Upper lobe of right lung (tissue), 1 donor: ENCODE measurements at regions not wholly inside any gene's neighbourhood (a gene's known extent, or its start where the extent isn't known, plus 50 kb on each side); places are given as distances from the start of the nearest gene placed in this dataset.
A peak's percentile ranks its signal among the peaks of the same experiment; 100 is the strongest.

ENCODE experiments used
- ATAC-seq: fragments of 200-7000 bp; cut with Tn5 transposase; one replicate; pipeline ENCODE4 v1.9.1; 2020; ENCODE audit warnings: mild to moderate bottlenecking, moderate library complexity
- DNase-seq: peaks from one replicate; pipeline ENCODE4 v3.0.0-alpha.2; 2020
- H3K27ac ChIP-seq: fragments of 200-600 bp; one replicate; pipeline ENCODE4 v1.8.0; 2022
- H3K27me3 ChIP-seq: fragments of 200-600 bp; one replicate; pipeline ENCODE4 v1.8.0; 2022; ENCODE audit warnings: mild to moderate bottlenecking
- H3K36me3 ChIP-seq: fragments of 200-600 bp; one replicate; pipeline ENCODE4 v1.8.0; 2022
- H3K4me1 ChIP-seq: fragments of 200-600 bp; one replicate; pipeline ENCODE4 v1.8.0; 2022
- H3K4me3 ChIP-seq: fragments of 200-600 bp; one replicate; pipeline ENCODE4 v1.8.0; 2022; ENCODE audit warnings: mild to moderate bottlenecking
- H3K9me3 ChIP-seq: fragments of 200-600 bp; one replicate; pipeline ENCODE4 v1.8.0; 2022
- intact Hi-C: fragments of 100-400 bp; cut with DNase I; formaldehyde crosslinking; loops from one replicate; pipeline ENCODE4 v1.11.0; 2022
- TF ChIP-seq, protein P1 (sequence below): fragments of 200-600 bp; IDR thresholded peaks from one replicate; pipeline ENCODE4 v1.8.0; 2022; ENCODE audit warnings: antibody characterized with exemption
- donor health status: DM: no; HTN: yes; CAD: no; lungs with severe emphysema.

DNA sequence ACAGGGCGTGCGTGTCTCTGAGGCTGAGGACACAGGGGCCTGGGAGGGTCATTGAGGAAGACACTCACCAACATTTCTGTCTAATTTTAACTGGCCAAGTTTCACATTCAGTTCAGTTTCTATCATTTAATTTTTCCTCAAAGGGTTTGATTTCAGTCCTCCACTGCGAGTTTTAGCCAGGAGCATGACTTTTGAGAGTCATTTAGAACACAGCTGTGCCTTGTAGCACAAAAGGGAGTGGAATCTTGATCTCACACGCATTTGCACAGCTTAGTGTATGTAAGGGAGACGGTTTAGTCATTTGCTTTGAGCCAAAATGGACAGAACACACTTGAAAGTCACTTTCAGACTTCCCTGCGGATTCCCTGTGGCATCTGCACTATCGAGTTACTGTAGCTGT is 1090.8 kb downstream of the BCL11B start:
- no peak for DNase-seq
- ATAC-seq = no peak
- TF ChIP-seq, protein P1, sequence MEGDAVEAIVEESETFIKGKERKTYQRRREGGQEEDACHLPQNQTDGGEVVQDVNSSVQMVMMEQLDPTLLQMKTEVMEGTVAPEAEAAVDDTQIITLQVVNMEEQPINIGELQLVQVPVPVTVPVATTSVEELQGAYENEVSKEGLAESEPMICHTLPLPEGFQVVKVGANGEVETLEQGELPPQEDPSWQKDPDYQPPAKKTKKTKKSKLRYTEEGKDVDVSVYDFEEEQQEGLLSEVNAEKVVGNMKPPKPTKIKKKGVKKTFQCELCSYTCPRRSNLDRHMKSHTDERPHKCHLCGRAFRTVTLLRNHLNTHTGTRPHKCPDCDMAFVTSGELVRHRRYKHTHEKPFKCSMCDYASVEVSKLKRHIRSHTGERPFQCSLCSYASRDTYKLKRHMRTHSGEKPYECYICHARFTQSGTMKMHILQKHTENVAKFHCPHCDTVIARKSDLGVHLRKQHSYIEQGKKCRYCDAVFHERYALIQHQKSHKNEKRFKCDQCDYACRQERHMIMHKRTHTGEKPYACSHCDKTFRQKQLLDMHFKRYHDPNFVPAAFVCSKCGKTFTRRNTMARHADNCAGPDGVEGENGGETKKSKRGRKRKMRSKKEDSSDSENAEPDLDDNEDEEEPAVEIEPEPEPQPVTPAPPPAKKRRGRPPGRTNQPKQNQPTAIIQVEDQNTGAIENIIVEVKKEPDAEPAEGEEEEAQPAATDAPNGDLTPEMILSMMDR = no peak

DNA sequence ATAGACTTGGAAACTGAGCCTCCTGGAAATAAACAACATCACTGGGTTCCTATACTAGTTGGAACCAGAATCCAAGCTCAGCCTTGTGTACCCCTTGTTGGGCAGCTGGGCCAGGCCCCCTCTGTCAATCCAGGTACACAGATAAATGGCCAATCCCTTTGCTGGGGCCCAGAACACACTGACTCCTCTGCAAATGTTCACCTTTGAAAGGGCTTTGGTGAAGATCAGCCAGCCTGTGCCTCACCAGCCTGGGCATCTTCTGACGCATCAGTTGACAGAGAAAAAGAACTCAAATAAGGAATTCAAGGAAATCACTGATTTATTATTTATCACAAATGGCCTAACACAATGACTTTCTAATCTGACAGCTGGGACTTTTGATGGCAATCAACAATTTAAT is 1090.2 kb downstream of the BCL11B start:
- TF ChIP-seq, protein P1 = no peak

More for the DNA sequence above, 1090.8 kb downstream of the BCL11B start:
- Histone ChIP-seq H3K9me3 (no peaks in the 10 kb centered on the region), H3K4me1 (no peaks in the 10 kb centered on the region), H3K36me3 (no peaks in the 10 kb centered on the region), H3K27ac (no peak overlapping the region), H3K4me3 (no peak overlapping the region), H3K27me3 (no peaks in the 10 kb centered on the region)
- intact Hi-C loops = no loop called here

DNA sequence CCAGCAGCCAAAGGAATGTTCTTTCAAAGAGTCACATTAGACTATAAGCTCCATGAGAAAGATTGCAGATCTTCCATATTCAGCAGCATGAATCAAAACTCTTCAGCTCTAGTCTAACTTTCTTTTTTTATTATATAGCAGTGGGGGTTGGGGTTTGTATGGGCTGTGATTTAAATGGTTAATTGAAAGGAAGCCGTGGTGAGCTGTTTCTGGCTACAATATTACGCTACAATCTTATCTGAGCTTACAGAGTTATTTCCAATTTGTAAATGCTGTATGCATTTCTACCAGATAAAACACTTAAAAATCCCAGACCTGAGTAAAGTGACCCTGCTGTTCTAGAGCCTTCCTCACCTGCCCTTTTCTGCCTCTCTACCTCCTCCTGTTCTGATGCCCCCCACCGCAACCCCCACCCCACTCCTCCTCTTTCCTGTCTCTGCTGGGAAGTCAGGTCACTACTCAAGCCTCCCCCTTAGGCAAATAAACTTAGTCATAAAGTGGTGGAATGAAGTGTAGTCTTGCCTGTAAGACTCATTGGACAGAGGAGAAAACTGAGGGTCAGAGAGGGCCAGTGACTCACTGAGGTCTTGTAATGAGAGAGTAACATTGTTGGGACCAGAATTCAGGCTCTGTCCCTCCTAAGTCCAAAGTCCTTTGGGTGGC is 1089.5 kb downstream of the BCL11B start:
- ATAC-seq (peak; percentile 74), DNase-seq (no peak)
- H3K36me3 ChIP-seq = no peaks in the 10 kb centered on the region
- intact Hi-C loops = no loop called here
- no peaks in the 10 kb centered on the region for H3K27me3 ChIP-seq
- H3K9me3 ChIP-seq = no peaks in the 10 kb centered on the region
- no peaks in the 10 kb centered on the region for H3K4me1 ChIP-seq
- TF ChIP-seq, protein P1 = no peak
- no peak overlapping the region for H3K4me3 ChIP-seq
- H3K27ac ChIP-seq = no peak overlapping the region

More for the DNA sequence above, 1090.2 kb downstream of the BCL11B start:
- no peak overlapping the region for H3K27ac ChIP-seq
- DNase-seq (no peak), ATAC-seq (no peak)
- no peak overlapping the region for H3K4me3 ChIP-seq
- H3K9me3 ChIP-seq = no peaks in the 10 kb centered on the region
- H3K27me3 ChIP-seq = no peaks in the 10 kb centered on the region
- intact Hi-C loops = no loop called here
- no peaks in the 10 kb centered on the region for H3K4me1 ChIP-seq
- no peaks in the 10 kb centered on the region for H3K36me3 ChIP-seq

DNA sequence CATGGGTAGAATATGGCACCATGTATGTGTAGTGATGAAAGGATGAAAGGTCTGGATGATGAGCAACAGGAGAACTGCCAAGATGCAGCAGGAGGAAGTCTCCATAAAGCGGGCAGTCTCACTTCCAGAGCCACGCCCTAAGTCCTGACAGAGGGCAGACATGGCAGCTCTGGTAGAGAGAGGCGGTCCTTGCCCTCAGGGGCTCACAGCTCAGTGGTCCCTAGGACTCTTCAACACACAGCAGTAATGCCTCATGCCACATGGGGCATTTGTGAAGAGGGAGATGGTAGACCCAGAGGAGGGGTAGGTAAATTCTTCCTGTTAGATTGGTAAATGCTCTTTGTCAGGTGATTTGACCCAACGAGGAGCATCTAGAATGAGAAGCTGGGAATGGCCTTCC is 1088.4 kb downstream of the BCL11B start:
- Histone ChIP-seq H3K27ac (no peak overlapping the region), H3K36me3 (no peaks in the 10 kb centered on the region), H3K4me1 (no peaks in the 10 kb centered on the region), H3K27me3 (no peaks in the 10 kb centered on the region), H3K9me3 (no peaks in the 10 kb centered on the region), H3K4me3 (no peak overlapping the region)
- intact Hi-C loops = no loop called here
- no peak for DNase-seq
- no peak for ATAC-seq
- TF ChIP-seq, protein P1 = no peak

DNA sequence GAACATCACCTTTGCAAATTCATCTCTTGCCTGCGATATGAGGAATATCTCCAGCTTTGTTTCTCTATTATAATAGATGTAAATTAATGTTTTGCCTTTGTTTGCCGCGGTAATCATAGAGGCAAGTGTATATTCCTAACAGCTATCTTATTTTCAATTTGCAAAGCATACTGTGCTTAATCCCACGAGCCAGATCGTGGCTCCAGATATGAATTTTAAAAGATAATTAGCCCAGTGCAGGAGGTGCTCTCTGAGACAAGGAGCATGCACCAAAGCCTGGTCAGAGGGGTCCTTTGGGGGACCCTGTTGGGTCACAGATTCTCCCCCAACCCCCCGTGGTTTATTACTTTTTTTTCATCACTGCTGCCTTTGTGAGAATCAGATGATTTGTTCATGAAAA is 1087.5 kb downstream of the BCL11B start:
- intact Hi-C loops = no loop called here
- Histone ChIP-seq H3K4me1 (no peaks in the 10 kb centered on the region), H3K27ac (no peak overlapping the region), H3K9me3 (no peaks in the 10 kb centered on the region), H3K27me3 (no peaks in the 10 kb centered on the region), H3K4me3 (no peak overlapping the region), H3K36me3 (no peaks in the 10 kb centered on the region)
- ATAC-seq (no peak), DNase-seq (no peak)
- TF ChIP-seq, protein P1 = no peak

DNA sequence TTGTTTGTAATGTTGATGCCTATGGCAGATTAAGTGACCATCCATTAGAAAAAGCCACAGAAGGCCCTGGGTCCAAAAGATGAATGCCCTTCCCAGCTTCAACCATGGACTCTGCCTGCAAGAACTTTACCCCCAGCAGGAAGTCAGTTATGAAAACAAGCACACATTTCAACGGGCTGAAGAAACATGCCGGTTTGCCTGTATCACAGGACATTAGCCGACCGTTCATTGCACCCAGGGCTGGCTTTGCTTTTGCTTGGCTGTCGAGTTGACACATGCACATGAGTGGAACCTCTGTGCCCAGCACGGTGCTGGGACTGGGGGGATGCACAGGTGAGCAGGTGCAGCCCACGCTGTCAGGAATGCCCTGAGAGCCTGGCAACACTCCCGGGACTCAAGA is 1087.0 kb downstream of the BCL11B start:
- no peak for ATAC-seq
- H3K27ac ChIP-seq = no peak overlapping the region
- intact Hi-C loops = no loop called here
- H3K9me3 ChIP-seq = no peaks in the 10 kb centered on the region
- no peak overlapping the region for H3K4me3 ChIP-seq
- TF ChIP-seq, protein P1 = no peak
- H3K36me3 ChIP-seq = no peaks in the 10 kb centered on the region
- H3K4me1 ChIP-seq = no peaks in the 10 kb centered on the region
- no peak for DNase-seq
- no peaks in the 10 kb centered on the region for H3K27me3 ChIP-seq
